HG03108 (cell line): ENCODE measurements at regions not wholly inside any gene's neighbourhood (a gene's known extent, or its start where the extent isn't known, plus 50 kb on each side); places are given as distances from the start of the nearest gene placed in this dataset.

ENCODE experiments used
- ATAC-seq: cut with Tn5 transposase; IDR thresholded peaks from one replicate; pipeline ENCODE4 v1.9.1; 2021; ENCODE audit warnings: moderate library complexity; ENCODE audit not compliant: unreplicated experiment

- ATAC-seq, result no peak
These were observed 634.2 kb upstream of the SETBP1 start for GRCh38 chr18:44046376-44046975.

GRCh38 chr18:44047585-44047984, 633.1 kb upstream of the SETBP1 start:
- ATAC-seq, result no peak

GRCh38 chr18:44048435-44048834, 632.3 kb upstream of the SETBP1 start:
- no peak for ATAC-seq

- no peak for ATAC-seq
These were observed 631.8 kb upstream of the SETBP1 start for GRCh38 chr18:44048846-44049245.

- no peak for ATAC-seq
These were observed 629.7 kb upstream of the SETBP1 start for GRCh38 chr18:44051026-44051425.

- ATAC-seq, result no peak
These were observed 626.2 kb upstream of the SETBP1 start for GRCh38 chr18:44054514-44054913.

GRCh38 chr18:44060197-44060596, 620.5 kb upstream of the SETBP1 start:
- no peak for ATAC-seq

- ATAC-seq, result no peak
These were observed 619.2 kb upstream of the SETBP1 start for GRCh38 chr18:44061438-44061837.

- no peak for ATAC-seq
These were observed 618.3 kb upstream of the SETBP1 start for GRCh38 chr18:44062345-44062744.

GRCh38 chr18:44065206-44065605, 615.5 kb upstream of the SETBP1 start:
- ATAC-seq, result no peak

- no peak for ATAC-seq
These were observed 614.1 kb upstream of the SETBP1 start for GRCh38 chr18:44066541-44066940.

GRCh38 chr18:44067186-44067585, 613.5 kb upstream of the SETBP1 start:
- no peak for ATAC-seq

GRCh38 chr18:44075038-44075437, 605.6 kb upstream of the SETBP1 start:
- no peak for ATAC-seq

GRCh38 chr18:44079606-44080005, 601.1 kb upstream of the SETBP1 start:
- no peak for ATAC-seq

- ATAC-seq, result no peak
These were observed 600.6 kb upstream of the SETBP1 start for GRCh38 chr18:44080054-44080453.

GRCh38 chr18:44089732-44090131, 591.0 kb upstream of the SETBP1 start:
- ATAC-seq, result no peak

- ATAC-seq, result no peak
These were observed 590.2 kb upstream of the SETBP1 start for GRCh38 chr18:44090453-44090852.

GRCh38 chr18:44093253-44093652, 587.4 kb upstream of the SETBP1 start:
- ATAC-seq, result no peak

- no peak for ATAC-seq
These were observed 584.7 kb upstream of the SETBP1 start for GRCh38 chr18:44096016-44096415.

- no peak for ATAC-seq
These were observed 582.1 kb upstream of the SETBP1 start for GRCh38 chr18:44098551-44099098.

GRCh38 chr18:44107187-44107586, 573.5 kb upstream of the SETBP1 start:
- no peak for ATAC-seq

- ATAC-seq, result no peak
These were observed 569.4 kb upstream of the SETBP1 start for GRCh38 chr18:44111337-44111736.

- ATAC-seq, result no peak
These were observed 562.9 kb upstream of the SETBP1 start for GRCh38 chr18:44117821-44118220.
